Esophagus muscularis mucosa (tissue), 4 donors: ENCODE measurements at regions not wholly inside any gene's neighbourhood (a gene's known extent, or its start where the extent isn't known, plus 50 kb on each side); places are given as distances from the start of the nearest gene placed in this dataset.

Experiments
- DNase-seq: peaks from one replicate; pipeline ENCODE4 v3.0.0-alpha.2; 2017; ENCODE audit errors: extremely low spot score
- H3K27ac ChIP-seq, 4 donors: fragments of 200-600 bp; sonication (generic); replicated peaks in 1 of 4; 1 replicate in 3 of 4; 2 replicates in 1 of 4; pipeline ENCODE4 v1.5.1; 2016 to 2019; ENCODE audit warnings: mild to moderate bottlenecking in 1 of 4
- H3K27me3 ChIP-seq, 4 donors: fragments of 200-600 bp; sonication (generic); one replicate each; pipeline versions ENCODE4 v1.5.1 to v1.6.0; 2016 to 2019
- H3K36me3 ChIP-seq, 4 donors: fragments of 200-600 bp; sonication (generic); one replicate each; pipeline ENCODE4 v1.5.1; 2016 to 2019
- H3K4me1 ChIP-seq, 4 donors: fragments of 200-600 bp; sonication (generic); one replicate each; pipeline ENCODE4 v1.5.1; 2016 to 2019
- H3K4me3 ChIP-seq, 4 donors: fragments of 200-600 bp; sonication (generic); 1 replicate in 2 of 4; 2 replicates in 2 of 4; pipeline ENCODE4 v1.5.1; 2016 to 2019; ENCODE audit warnings: mild to moderate bottlenecking in 4 of 4, moderate library complexity in 1 of 4
- H3K9me3 ChIP-seq, 4 donors: fragments of 200-600 bp; sonication (generic); 1 replicate in 3 of 4; 2 replicates in 1 of 4; pipeline ENCODE4 v1.5.1; 2016 to 2019
- CTCF ChIP-seq, 3 experiments: fragments of 200-600 bp in 2 of 3; fragments of 450-650 bp in 1 of 3; sonication (generic) in 2 of 3; IDR thresholded peaks; one replicate each; pipeline ENCODE4 v1.5.1; 2017 to 2019; ENCODE audit warnings: antibody characterized with exemption in 3 of 3, mild to moderate bottlenecking in 2 of 3, moderate library complexity in 1 of 3
- EP300 ChIP-seq: sonication (generic); formaldehyde crosslinking; IDR thresholded peaks from one replicate; pipeline ENCODE4 v1.6.1; 2017; ENCODE audit warnings: antibody characterized with exemption
- POLR2A ChIP-seq: fragments of 450-650 bp; IDR thresholded peaks from one replicate; pipeline ENCODE4 v1.6.1; 2017; ENCODE audit warnings: antibody characterized with exemption, moderate library complexity, mild to moderate bottlenecking, low read depth
- POLR2AphosphoS5 ChIP-seq, 2 donors: sonication (generic); formaldehyde crosslinking; IDR thresholded peaks; one replicate each; pipeline ENCODE4 v1.6.1; 2017; ENCODE audit warnings: antibody characterized with exemption in 2 of 2
- WGBS: methylation state at CpG from one replicate; pipeline ENCODE4 v1.1.5; 2018; 5-methylcytosine and 5-hydroxymethylcytosine counted together
- intact Hi-C: fragments of 100-400 bp; cut with DNase I; formaldehyde crosslinking; loops from one replicate; pipeline ENCODE4 v1.15.1; 2023

DNA sequence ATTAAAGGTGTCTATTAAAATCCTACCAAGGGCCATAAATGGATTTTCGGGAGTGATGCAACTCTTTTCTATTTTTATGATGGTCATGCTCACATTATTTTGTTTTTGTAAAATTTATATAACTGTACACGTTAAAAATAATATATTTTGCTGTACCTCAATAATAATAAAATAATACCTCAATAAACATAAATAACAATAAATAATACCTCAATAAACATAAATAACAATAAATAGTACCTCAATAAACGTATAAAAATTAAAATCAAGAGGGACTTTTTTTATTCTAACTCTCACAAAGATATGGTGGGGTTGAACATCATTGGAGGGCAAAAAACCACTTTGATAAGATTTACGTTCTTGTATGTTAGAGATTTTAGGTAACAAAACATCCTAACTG lies 1189.6 kb upstream of the CELF2 start:
- no peaks in the 10 kb centered on the region for H3K27me3 ChIP-seq
- no peak overlapping the region for H3K4me3 ChIP-seq
- intact Hi-C loops = no loop called here
- H3K4me1 ChIP-seq = no peaks in the 10 kb centered on the region
- H3K36me3 ChIP-seq = no peaks in the 10 kb centered on the region
- H3K27ac ChIP-seq = no peak overlapping the region
- no peak for TF ChIP-seq POLR2AphosphoS5 (IDR thresholded peaks at IDR 0.05)
- WGBS = 87% methylated on average over 4 of the region's 4 CpGs
- no peaks in the 10 kb centered on the region for H3K9me3 ChIP-seq
- no peak for DNase-seq

- WGBS = 24% methylated on average over 3 of the region's 3 CpGs
- H3K27ac ChIP-seq = no peak overlapping the region
- DNase-seq = no peak
- H3K9me3 ChIP-seq = peaks cover 0 to 4% (median 1%) of the 10 kb centered on the region in 4 donors
- peaks cover 0 to 17% (median 13%) of the 10 kb centered on the region in 4 donors for H3K4me1 ChIP-seq
- no peaks in the 10 kb centered on the region for H3K36me3 ChIP-seq
- H3K27me3 ChIP-seq = no peaks in the 10 kb centered on the region
- intact Hi-C loops = no loop called here
- TF ChIP-seq POLR2AphosphoS5 (IDR thresholded peaks at IDR 0.05) = no peak
- TF ChIP-seq POLR2A = no peak
- no peak for TF ChIP-seq EP300
- no peak overlapping the region for H3K4me3 ChIP-seq
Measured at GRCh38 chr10:9833942-9834341, 1183.7 kb upstream of the CELF2 start.

- H3K27ac ChIP-seq = no peak overlapping the region
- H3K4me1 ChIP-seq = peaks cover 0 to 17% (median 13%) of the 10 kb centered on the region in 4 donors
- TF ChIP-seq CTCF (IDR thresholded peaks at IDR 0.05) = no peak
- TF ChIP-seq EP300 = no peak
- no peak for TF ChIP-seq POLR2AphosphoS5 (IDR thresholded peaks at IDR 0.05)
- no peak for TF ChIP-seq POLR2A
- WGBS = 23% methylated on average over 1 of the region's 1 CpG
- intact Hi-C loops = no loop called here
- no peaks in the 10 kb centered on the region for H3K27me3 ChIP-seq
- no peak for DNase-seq
- H3K4me3 ChIP-seq = no peak overlapping the region
- peaks cover 0 to 7% (median 3%) of the 10 kb centered on the region in 4 donors for H3K9me3 ChIP-seq
- no peaks in the 10 kb centered on the region for H3K36me3 ChIP-seq
Measured at GRCh38 chr10:9834434-9834833, 1183.2 kb upstream of the CELF2 start.

- H3K27me3 ChIP-seq = no peaks in the 10 kb centered on the region
- H3K36me3 ChIP-seq = no peaks in the 10 kb centered on the region
- DNase-seq = no peak
- peaks cover 0 to 13% (median 4%) of the 10 kb centered on the region in 4 donors for H3K9me3 ChIP-seq
- intact Hi-C loops = no loop called here
- TF ChIP-seq POLR2AphosphoS5 (IDR thresholded peaks at IDR 0.05) (no peak), POLR2A (no peak), CTCF (IDR thresholded peaks at IDR 0.05) (no peak), EP300 (no peak)
- H3K27ac ChIP-seq = no peak overlapping the region
- no peaks in the 10 kb centered on the region for H3K4me1 ChIP-seq
- H3K4me3 ChIP-seq = no peak overlapping the region
Measured at GRCh38 chr10:9845075-9845474, 1172.6 kb upstream of the CELF2 start.

GRCh38 chr10:9848278-9848677 lies 1169.4 kb upstream of the CELF2 start:
- TF ChIP-seq EP300 = no peak
- TF ChIP-seq CTCF (IDR thresholded peaks at IDR 0.05) = no peak
- no peak for TF ChIP-seq POLR2A
- no peak for TF ChIP-seq POLR2AphosphoS5 (IDR thresholded peaks at IDR 0.05)
- no peaks in the 10 kb centered on the region for H3K27me3 ChIP-seq
- no peak for DNase-seq
- H3K27ac ChIP-seq = no peak overlapping the region
- intact Hi-C loops = no loop called here
- H3K9me3 ChIP-seq = peaks cover 0 to 32% (median 18%) of the 10 kb centered on the region in 4 donors
- H3K36me3 ChIP-seq = no peaks in the 10 kb centered on the region
- no peaks in the 10 kb centered on the region for H3K4me1 ChIP-seq
- no peak overlapping the region for H3K4me3 ChIP-seq

DNA sequence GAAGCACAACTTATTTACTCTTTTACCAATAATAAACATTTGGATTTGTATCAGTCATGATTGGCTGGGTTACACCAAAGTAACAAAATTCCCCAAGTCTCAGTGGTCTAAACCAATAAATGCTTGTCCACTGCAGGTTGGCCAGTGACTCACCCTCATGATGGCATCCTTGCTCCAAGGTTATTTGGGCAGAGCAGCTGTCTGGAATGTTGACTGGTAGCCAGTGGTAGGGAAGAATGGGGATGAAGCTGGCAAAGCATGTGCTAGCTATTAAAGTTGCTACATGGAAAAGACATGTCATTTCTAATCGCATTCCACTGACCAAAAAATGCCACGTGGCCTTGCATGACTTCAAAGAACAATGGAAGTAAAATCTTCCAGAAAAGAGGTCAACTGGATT lies 1168.7 kb upstream of the CELF2 start:
- Histone ChIP-seq H3K9me3 (peaks cover 0 to 32% (median 17%) of the 10 kb centered on the region in 4 donors), H3K36me3 (no peaks in the 10 kb centered on the region), H3K4me1 (no peaks in the 10 kb centered on the region), H3K27me3 (no peaks in the 10 kb centered on the region), H3K27ac (no peak overlapping the region), H3K4me3 (no peak overlapping the region)
- TF ChIP-seq CTCF (IDR thresholded peaks at IDR 0.05) (no peak), POLR2AphosphoS5 (IDR thresholded peaks at IDR 0.05) (no peak), POLR2A (no peak), EP300 (no peak)
- WGBS = 86% methylated on average over 2 of the region's 2 CpGs
- intact Hi-C loops = no loop called here
- DNase-seq = no peak
